ENCODE measurements at regions not wholly inside any gene's neighbourhood (a gene's known extent, or its start where the extent isn't known, plus 50 kb on each side); places are given as distances from the start of the nearest gene placed in this dataset.

- no peak overlapping the region for H3K4me2 ChIP-seq (ENCODE audit: low read length)
- peaks cover 0 to 15% of the 10 kb centered on the region in 2 experiments; a peak in 2 of 4 replicates for H3K4me1 ChIP-seq (ENCODE audit: control insufficient read depth in 1 of 2, insufficient read depth in 2 of 2, low read length in 2 of 2)
- H3K36me3 ChIP-seq (ENCODE audit: control insufficient read depth in 1 of 2, insufficient read depth in 2 of 2, low read length in 2 of 2) = no peaks in the 10 kb centered on the region
- BruUV-seq (replicated peaks) = no TSS peak
- ChIA-PET RAD21 (ENCODE audit: low non-redundant PET in 1 of 2, low total read pairs in 2 of 2, uncharacterized antibody in 2 of 2, unreplicated experiment in 2 of 2) (no interaction called here), CTCF (no interaction called here), POLR2A (no interaction called here)
- H3K27me3 ChIP-seq (ENCODE audit: insufficient read depth, low read length) = no peaks in the 10 kb centered on the region
- H3K9ac ChIP-seq (ENCODE audit: low read length) = no peak overlapping the region
- no peaks in the 10 kb centered on the region for H4K20me1 ChIP-seq (ENCODE audit: insufficient read depth)
- H3K9me2 ChIP-seq (ENCODE audit: insufficient read depth) = no peaks in the 10 kb centered on the region
- no peak overlapping the region for H3K27ac ChIP-seq (ENCODE audit: low read depth, low read length)
- TF ChIP-seq EZH2 (IDR thresholded peaks at IDR 0.05) (no peak), TCF7L2 (IDR thresholded peaks at IDR 0.05; ENCODE audit: borderline replicate concordance, extremely low read depth, insufficient read depth, insufficient read length) (no peak), EGR1 (IDR thresholded peaks at IDR 0.05; ENCODE audit: low read depth) (no peak), CEBPB (IDR thresholded peaks at IDR 0.05; ENCODE audit: low read depth) (no peak), REST (IDR thresholded peaks at IDR 0.05; ENCODE audit: low read depth) (no peak), EZH2phosphoT487 (IDR thresholded peaks at IDR 0.05; ENCODE audit: borderline replicate concordance) (no peak), SRF (IDR thresholded peaks at IDR 0.05; ENCODE audit: low read depth) (no peak), JUND (IDR thresholded peaks at IDR 0.05) (no peak), CTCF (IDR thresholded peaks at IDR 0.05 in 2 of 3, conservative IDR thresholded peaks at IDR 0.05 in 1 of 3; ENCODE audit: borderline replicate concordance in 1 of 3, insufficient read depth in 1 of 3, low read depth in 2 of 3, low read length in 2 of 3) (no peak), ZBTB33 (IDR thresholded peaks at IDR 0.05; ENCODE audit: extremely low read depth, insufficient replicate concordance, low read length) (no peak), SIN3A (IDR thresholded peaks at IDR 0.05; ENCODE audit: low read depth) (no peak), FOSL1 (IDR thresholded peaks at IDR 0.05; ENCODE audit: low read depth) (no peak), SP1 (IDR thresholded peaks at IDR 0.05; ENCODE audit: low read depth) (no peak), RAD21 (IDR thresholded peaks at IDR 0.05; ENCODE audit: low read depth) (no peak), CBX3 (IDR thresholded peaks at IDR 0.05; ENCODE audit: low read depth) (no peak), POLR2AphosphoS5 (IDR thresholded peaks at IDR 0.05; ENCODE audit: low read depth, low read length) (no peak), ELF1 (IDR thresholded peaks at IDR 0.05; ENCODE audit: borderline replicate concordance, low read depth) (no peak)
- TF ChIP-seq, protein P1, sequence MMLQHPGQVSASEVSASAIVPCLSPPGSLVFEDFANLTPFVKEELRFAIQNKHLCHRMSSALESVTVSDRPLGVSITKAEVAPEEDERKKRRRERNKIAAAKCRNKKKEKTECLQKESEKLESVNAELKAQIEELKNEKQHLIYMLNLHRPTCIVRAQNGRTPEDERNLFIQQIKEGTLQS (IDR thresholded peaks at IDR 0.05) = no peak
- TF ChIP-seq, protein P2, sequence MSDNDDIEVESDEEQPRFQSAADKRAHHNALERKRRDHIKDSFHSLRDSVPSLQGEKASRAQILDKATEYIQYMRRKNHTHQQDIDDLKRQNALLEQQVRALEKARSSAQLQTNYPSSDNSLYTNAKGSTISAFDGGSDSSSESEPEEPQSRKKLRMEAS (IDR thresholded peaks at IDR 0.05) = no peak
- intact Hi-C loops (cut with micrococcal nuclease) = no loop called here
- no peaks in the 10 kb centered on the region for H3K79me2 ChIP-seq (ENCODE audit: insufficient read depth, low read length)
- no peak for DNase-seq (ENCODE audit: low read depth, low spot score)
- no peak for ATAC-seq
- no peaks in the 10 kb centered on the region for H3K9me3 ChIP-seq (ENCODE audit: control insufficient read depth in 1 of 2, insufficient read depth in 1 of 2, low read depth in 1 of 2, low read length in 2 of 2)
- no peak overlapping the region for H2AFZ ChIP-seq (ENCODE audit: low read depth, low read length, poor library complexity, severe bottlenecking)
- no peak overlapping the region for H3K4me3 ChIP-seq (replicated peaks in 1 of 2; ENCODE audit: low read depth in 1 of 2, low read length in 2 of 2)
Measured at GRCh38 chr6:14614631-14615030, 497.1 kb downstream of the CD83 start.

Data from HCT116 (cell line).